KMS-11 (cell line): ENCODE measurements at regions not wholly inside any gene's neighbourhood (a gene's known extent, or its start where the extent isn't known, plus 50 kb on each side); places are given as distances from the start of the nearest gene placed in this dataset.

ENCODE experiments used
- H2AFZ ChIP-seq: fragments of 200-600 bp; sonication (generic); 2 replicates; pipeline ENCODE4 v1.6.1; 2016; ENCODE audit warnings: antibody characterized with exemption, mixed run types, low read depth
- H3K27ac ChIP-seq: fragments of 200-600 bp; sonication (generic); 2 replicates; pipeline ENCODE4 v1.6.1; 2016; ENCODE audit warnings: mild to moderate bottlenecking, mixed run types
- H3K27me3 ChIP-seq: fragments of 200-600 bp; sonication (generic); 2 replicates; pipeline ENCODE4 v1.6.1; 2017; ENCODE audit warnings: mild to moderate bottlenecking, low read depth, mixed run types, moderate library complexity; ENCODE audit not compliant: insufficient read depth
- H3K36me3 ChIP-seq: fragments of 200-600 bp; sonication (generic); 2 replicates; pipeline ENCODE4 v1.6.1; 2017; ENCODE audit warnings: mild to moderate bottlenecking, mixed run types; ENCODE audit not compliant: insufficient read depth
- H3K4me1 ChIP-seq: fragments of 200-600 bp; sonication (generic); 2 replicates; pipeline ENCODE4 v1.6.1; 2016; ENCODE audit warnings: mild to moderate bottlenecking, low read depth, mixed run types; ENCODE audit not compliant: poor library complexity, severe bottlenecking
- H3K4me2 ChIP-seq: fragments of 200-600 bp; sonication (generic); 2 replicates; pipeline ENCODE4 v1.7.0; 2016; ENCODE audit warnings: mild to moderate bottlenecking, mixed run types
- H3K4me3 ChIP-seq: fragments of 200-600 bp; sonication (generic); IDR thresholded peaks from 2 replicates; pipeline ENCODE4 v1.6.1; 2017; ENCODE audit warnings: low read depth, low read length, mixed read lengths; ENCODE audit not compliant: insufficient read depth
- H3K79me2 ChIP-seq: fragments of 200-600 bp; sonication (generic); 2 replicates; pipeline ENCODE4 v1.6.1; 2016; ENCODE audit warnings: low read depth, mixed run types; ENCODE audit not compliant: insufficient read depth
- H3K9ac ChIP-seq: fragments of 200-600 bp; sonication (generic); 2 replicates; pipeline ENCODE4 v1.6.1; 2016; ENCODE audit warnings: mild to moderate bottlenecking, mixed run types
- H4K20me1 ChIP-seq: fragments of 200-600 bp; sonication (generic); 2 replicates; pipeline ENCODE4 v1.6.1; 2016; ENCODE audit warnings: mild to moderate bottlenecking, mixed run types; ENCODE audit not compliant: insufficient read depth
- CTCF ChIP-seq: fragments of 200-600 bp; sonication (generic); conservative IDR thresholded peaks from 2 replicates; pipeline ENCODE4 v1.6.1; 2017; ENCODE audit warnings: low read depth, mild to moderate bottlenecking, antibody characterized with exemption, low read length, moderate library complexity, mixed read lengths

DNA sequence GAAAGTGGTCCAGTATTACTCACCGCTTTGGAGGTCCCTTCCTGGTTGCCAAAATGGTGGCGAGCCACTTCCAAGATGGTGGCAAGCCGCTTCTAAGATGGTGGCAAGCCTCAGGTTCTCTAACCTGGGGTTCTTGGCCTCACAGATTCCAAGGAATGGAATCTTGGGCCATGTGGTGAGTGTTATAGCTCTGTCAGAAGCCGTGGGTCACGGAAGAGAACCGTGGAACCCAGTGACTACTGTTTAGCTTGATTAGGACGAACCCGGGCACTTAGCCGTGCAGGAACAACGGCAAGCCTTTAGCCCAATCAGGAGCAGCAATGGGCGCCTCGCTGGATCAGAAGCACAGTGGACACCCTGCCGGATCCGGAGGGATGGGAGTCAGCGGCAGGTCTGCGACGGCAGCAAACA lies 356.2 kb upstream of the TMPRSS15 start:
- no peaks in the 10 kb centered on the region for H3K27me3 ChIP-seq
- no peaks in the 10 kb centered on the region for H4K20me1 ChIP-seq
- H3K4me1 ChIP-seq: no peaks in the 10 kb centered on the region
- no peaks in the 10 kb centered on the region for H3K36me3 ChIP-seq
- no peak overlapping the region for H2AFZ ChIP-seq
- H3K79me2 ChIP-seq: no peaks in the 10 kb centered on the region
- TF ChIP-seq CTCF: no peak
- no peak overlapping the region for H3K27ac ChIP-seq
- no peak overlapping the region for H3K4me2 ChIP-seq
- no peak overlapping the region for H3K4me3 ChIP-seq
- H3K9ac ChIP-seq: no peak overlapping the region

DNA sequence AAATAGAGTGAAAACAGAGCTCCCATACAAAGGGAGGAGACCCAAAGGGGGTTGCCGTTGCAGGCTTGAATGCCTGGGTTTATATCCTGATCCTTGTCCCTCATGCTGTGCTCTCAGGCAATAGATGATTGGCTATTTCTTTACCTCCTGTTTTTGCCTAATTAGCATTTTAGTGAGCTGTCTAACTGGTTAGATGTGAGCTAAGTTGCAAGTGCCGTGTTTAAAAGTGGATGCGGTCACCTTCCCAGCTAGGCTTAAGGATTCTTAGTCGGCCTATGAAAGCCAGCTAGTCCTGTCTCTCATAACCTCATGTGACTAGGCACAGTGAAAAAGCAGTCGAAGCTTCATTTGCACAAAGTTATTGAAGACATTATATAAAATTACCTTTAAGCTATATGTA lies 356.7 kb upstream of the TMPRSS15 start:
- Histone ChIP-seq H3K4me3 (no peak overlapping the region), H3K27ac (no peak overlapping the region), H3K9ac (no peak overlapping the region), H3K27me3 (no peaks in the 10 kb centered on the region), H3K36me3 (no peaks in the 10 kb centered on the region), H3K4me1 (no peaks in the 10 kb centered on the region), H3K79me2 (no peaks in the 10 kb centered on the region), H4K20me1 (no peaks in the 10 kb centered on the region), H3K4me2 (no peak overlapping the region), H2AFZ (no peak overlapping the region)
- TF ChIP-seq CTCF: no peak

DNA sequence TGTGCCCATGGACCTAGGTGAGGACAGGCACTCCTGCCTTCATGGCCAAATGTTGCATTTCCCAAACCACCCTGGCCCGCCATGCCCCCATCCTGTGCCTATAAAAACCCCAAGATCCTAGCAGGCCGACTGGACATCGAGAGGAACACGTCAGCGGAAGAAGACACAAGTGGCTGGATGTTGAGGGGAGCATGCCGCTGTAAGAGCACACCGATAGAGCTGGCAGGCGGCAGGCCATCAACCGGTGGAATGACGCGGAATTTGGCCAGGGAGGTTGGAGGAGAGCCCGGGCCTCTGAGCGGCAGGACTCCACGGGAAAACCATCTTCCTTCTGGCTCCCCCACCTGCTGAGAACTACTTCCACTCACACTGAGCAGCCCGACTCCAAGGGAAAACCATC lies 361.1 kb upstream of the TMPRSS15 start:
- no peaks in the 10 kb centered on the region for H4K20me1 ChIP-seq
- no peak overlapping the region for H3K27ac ChIP-seq
- H3K4me3 ChIP-seq: no peak overlapping the region
- H3K4me2 ChIP-seq: no peak overlapping the region
- no peaks in the 10 kb centered on the region for H3K4me1 ChIP-seq
- no peaks in the 10 kb centered on the region for H3K79me2 ChIP-seq
- H3K9ac ChIP-seq: no peak overlapping the region
- TF ChIP-seq CTCF: no peak
- H3K27me3 ChIP-seq: no peaks in the 10 kb centered on the region
- no peak overlapping the region for H2AFZ ChIP-seq
- H3K36me3 ChIP-seq: no peaks in the 10 kb centered on the region

GRCh38 chr21:18769599-18769998 lies 366.0 kb upstream of the TMPRSS15 start:
- no peak overlapping the region for H2AFZ ChIP-seq
- no peaks in the 10 kb centered on the region for H4K20me1 ChIP-seq
- no peaks in the 10 kb centered on the region for H3K4me1 ChIP-seq
- no peaks in the 10 kb centered on the region for H3K27me3 ChIP-seq
- no peaks in the 10 kb centered on the region for H3K79me2 ChIP-seq
- H3K4me3 ChIP-seq: no peak overlapping the region
- H3K4me2 ChIP-seq: no peak overlapping the region
- TF ChIP-seq CTCF: no peak
- H3K36me3 ChIP-seq: no peaks in the 10 kb centered on the region
- H3K27ac ChIP-seq: no peak overlapping the region
- H3K9ac ChIP-seq: no peak overlapping the region

- Histone ChIP-seq H4K20me1 (no peaks in the 10 kb centered on the region), H3K27ac (no peak overlapping the region), H3K27me3 (no peaks in the 10 kb centered on the region), H2AFZ (no peak overlapping the region), H3K4me3 (no peak overlapping the region), H3K79me2 (no peaks in the 10 kb centered on the region), H3K36me3 (no peaks in the 10 kb centered on the region), H3K9ac (no peak overlapping the region), H3K4me2 (no peak overlapping the region), H3K4me1 (no peaks in the 10 kb centered on the region)
- no peak for TF ChIP-seq CTCF
Measured at GRCh38 chr21:18771845-18772380, 368.3 kb upstream of the TMPRSS15 start.
